DMS79 (cell line): ENCODE measurements at regions not wholly inside any gene's neighbourhood (a gene's known extent, or its start where the extent isn't known, plus 50 kb on each side); places are given as distances from the start of the nearest gene placed in this dataset.

Experiments
- DNase-seq: peaks from one replicate; lab custom pipeline; 2025; lab: John Stamatoyannopoulos, UW

DNA sequence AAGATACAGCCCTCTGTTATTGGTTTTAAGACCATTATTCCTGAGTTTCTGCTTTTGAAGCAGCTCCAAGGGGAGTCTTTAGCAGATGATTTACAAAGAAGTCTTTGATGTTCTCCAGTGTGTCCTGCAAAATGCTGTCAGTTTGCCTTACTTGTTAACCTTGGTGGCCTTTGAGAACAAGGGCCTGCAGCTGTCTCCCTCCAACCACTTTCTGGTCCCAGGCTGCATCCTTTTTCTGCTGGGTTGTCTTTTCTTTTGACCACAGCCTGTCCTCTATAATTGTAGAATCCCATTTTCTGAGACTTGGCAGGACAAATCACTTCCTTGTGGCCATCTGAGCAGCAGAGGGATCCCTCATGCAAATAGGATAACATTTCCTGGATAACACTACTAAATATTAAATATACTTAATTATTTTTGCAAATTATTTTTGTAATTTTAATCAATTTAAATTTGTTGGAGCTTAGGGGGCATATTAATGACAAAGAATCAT lies 281.4 kb downstream of the DMRT2 start:
- DNase-seq = no peak

DNA sequence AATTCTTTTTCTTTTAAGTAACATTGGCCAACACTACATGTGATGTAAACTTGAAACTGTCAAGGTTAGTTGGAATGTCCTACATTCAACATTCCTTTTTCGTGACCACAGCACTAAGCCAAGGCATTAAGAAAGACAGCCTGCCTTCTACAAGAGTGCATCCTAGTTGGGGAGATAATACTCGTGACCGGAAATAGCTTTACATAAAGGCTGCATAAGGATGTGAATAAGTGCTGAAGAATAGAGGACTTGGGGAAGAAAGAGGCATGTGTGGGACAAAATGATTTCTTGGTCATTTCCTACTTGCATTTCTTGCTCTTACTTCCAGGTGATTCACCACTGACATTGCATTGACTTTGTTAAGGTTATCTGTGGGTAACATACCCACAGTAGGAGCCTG lies 282.0 kb downstream of the DMRT2 start:
- no peak for DNase-seq

DNA sequence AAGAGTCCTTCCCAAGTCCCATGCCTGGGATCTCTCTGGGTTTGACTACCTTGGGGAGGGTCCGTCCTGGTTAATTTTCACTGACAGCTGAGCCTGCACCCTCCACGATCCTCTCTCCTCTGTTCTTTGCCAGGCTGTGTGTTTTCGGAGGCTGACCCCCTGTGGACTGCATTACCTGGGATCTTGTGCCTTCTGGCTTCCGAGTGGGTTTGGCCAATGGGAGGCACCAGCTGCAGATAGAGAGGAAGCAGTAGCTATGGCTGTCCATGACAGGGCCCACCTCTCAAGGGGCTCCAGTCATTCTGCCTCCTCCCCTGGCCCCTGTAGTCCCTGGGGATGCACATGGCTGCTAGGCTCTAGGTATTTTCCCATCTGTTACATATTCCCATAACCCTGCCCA lies 285.0 kb downstream of the DMRT2 start:
- DNase-seq = no peak

DNA sequence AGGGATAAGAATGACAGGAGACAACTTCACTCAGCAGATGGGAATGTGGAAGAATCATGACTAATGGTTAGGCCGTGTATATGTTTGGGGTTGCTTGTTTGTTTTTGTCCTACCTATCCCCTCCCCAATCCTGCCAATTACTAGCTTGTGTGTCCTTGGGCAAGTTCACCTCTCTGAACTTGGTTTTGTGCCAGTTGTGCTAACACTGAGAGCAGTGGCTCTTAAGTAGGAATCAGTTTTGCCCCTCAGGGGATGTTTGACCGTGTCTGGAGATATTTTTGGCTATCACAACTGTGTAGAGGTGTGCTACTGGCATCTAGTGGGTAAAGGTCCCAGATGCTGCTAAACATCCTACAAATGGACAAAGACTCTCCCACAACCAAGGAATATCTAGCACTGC lies 287.0 kb downstream of the DMRT2 start:
- no peak for DNase-seq

DNA sequence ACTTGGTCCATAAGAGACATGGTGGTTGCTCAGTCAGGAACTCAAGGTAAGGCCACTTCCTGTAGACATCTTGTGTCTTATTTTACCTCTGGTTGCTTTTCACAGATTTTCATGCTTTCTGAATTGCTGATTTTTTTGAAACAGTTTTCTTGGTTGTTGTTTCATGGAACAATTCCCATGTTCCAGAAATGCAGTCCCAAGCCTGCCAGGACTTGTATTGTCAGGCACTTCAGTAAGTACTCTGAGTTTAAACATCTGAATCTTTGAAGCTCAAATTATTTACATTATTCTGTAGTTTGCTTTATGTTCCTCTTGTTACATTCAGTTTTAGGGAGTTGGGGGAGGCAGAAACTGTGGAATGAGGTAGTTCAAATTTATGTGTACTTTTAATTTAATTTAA lies 290.2 kb downstream of the DMRT2 start:
- DNase-seq = no peak

DNA sequence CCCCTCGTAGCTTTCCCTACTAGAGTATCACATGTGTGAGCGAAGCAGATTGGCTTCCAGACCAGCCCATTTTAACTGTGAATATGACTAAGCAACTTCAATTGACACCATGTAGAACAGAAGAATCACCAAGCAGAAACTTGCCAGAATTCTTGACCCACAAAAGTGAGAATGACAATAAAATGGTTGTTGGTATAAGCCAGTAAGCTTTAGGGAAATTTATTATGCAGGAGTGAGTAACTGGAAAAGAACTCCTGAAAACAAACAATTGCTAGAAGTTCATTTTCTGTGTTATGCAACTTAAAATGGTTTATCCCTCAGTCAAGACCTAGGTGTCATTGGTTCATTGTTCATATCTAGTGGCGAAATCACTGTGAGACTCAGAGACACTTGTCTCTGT lies 303.1 kb downstream of the DMRT2 start:
- DNase-seq = no peak

DNA sequence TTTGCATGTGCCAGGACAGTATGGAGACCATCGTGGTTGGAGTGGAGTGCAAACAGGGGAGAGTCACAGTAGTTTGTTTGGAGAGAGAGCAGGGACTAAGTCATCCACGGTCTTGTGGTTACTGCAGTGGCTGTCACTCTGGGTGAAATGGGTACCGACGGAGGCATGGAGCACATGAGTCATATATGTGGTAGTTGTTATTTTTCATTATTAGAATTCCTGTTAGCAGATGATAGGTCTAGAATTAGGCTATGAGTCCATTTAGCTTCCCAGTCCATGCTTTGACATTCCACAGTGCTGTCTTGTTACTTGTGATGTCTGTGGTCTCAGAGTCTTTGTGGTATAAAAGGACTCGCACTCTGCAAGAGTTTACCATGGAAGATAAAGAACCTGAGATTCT lies 303.9 kb downstream of the DMRT2 start:
- DNase-seq = no peak

DNA sequence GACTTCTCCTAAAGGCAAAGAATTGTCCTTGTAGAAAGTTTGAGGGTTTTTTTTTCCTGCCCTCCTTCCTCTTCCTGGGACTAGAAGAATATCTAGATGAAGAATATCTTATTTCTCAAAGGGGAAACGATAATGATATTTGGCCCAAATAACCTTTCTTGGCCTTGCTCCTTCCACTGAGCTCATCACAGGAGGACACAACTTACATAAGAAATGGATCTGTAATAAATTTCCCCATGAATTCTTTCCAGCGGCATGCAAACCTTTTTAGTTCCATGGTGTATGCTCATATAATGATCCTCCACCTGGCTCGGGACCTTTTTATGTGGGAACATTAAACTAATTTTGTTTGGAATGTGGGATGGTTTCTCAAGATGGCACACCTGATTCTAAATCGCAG lies 304.4 kb downstream of the DMRT2 start:
- DNase-seq = no peak

DNA sequence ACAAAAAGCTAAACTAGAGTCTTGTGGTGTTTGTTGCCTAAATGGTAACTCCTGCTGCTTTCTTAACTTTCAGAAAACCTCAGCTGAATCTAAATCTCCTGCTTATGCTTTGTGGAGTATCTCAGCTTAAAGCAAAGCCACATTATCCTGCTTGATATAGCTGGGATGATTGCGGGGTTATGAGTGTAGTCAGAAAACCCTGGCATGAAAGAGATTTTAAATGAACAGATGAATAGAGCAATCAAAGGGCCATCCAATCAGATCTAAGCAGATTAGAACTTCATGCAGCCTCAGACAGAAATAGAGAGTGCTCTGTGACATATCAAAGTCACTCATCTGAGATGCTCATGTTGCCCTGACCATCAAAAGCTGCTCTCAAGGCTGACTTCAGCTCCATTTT lies 305.5 kb downstream of the DMRT2 start:
- DNase-seq = no peak

DNA sequence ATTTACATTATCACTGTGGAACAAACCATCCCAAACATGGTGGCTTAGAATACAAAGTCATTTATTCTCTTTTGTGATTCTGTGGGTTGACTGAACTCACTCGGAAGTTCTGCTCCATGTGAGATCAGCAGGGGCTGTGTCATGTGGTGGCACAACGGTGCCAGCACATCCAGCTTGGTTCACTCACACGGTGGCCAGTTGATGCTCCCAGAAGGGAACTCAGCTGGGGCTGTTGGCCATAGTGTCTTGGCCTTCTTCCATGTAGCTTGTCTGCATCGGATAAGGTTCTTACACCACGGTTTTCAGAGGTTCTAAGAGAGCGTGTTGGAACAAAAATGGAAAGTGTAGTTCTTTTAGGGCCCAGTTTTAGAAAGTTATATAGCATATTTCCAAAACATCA lies 312.7 kb downstream of the DMRT2 start:
- no peak for DNase-seq

DNA sequence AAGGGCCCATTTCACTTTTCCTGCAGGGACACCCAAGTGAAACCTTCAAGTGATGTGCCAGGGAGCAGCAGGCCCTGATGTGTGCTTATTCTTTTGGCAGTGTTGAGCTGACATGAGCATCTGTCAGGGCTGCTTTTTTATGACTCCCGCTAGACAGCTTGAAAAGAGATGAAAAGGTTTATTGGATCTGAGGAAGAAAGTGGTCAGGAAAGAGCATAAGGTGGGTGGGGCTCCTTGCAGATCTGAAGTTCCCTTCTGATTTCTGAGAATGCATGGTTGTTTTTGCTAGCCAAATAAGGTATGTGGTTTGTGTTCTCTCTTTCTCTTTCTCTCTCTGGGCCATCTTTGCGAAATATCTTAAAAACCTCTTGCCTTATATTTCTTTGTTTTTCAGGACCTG lies 316.1 kb downstream of the DMRT2 start:
- no peak for DNase-seq

DNA sequence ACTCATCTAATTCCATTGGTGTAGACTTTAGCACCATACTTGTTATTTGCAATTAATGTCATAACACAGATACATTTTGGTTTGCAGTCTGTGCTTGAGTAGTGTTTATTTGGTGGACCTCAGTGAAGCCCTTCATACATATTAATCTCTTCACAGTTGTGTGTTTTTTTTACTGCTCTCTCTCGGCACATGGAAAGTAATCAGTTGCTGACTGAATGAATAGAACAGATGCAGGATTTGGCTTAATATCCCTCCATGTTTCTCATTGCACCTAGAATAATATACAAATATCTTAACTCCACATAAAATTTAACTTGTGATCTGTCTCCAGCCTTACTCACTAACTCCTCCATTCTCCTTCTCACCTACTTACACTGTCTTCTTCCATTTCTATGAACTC lies 319.1 kb downstream of the DMRT2 start:
- DNase-seq = no peak

DNA sequence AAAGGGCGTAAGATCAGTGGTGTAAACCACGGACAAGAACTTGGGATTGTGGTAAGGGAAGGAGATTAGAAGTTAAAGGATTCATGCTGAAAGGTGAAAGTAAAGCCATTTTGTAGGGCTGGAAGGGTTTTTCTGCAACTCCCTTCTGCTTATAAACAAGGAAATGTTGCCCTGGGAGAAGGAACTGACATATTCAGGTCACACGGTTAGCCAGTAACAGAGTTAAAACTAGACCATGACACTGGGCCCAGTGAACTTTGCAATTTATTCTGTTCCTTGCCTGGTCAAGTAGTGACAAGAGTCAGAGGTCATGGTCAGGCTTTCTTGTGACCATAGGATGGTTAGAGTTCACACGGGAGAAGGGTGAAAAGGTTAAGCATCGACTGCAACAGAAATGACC lies 323.3 kb downstream of the DMRT2 start:
- DNase-seq = no peak

DNA sequence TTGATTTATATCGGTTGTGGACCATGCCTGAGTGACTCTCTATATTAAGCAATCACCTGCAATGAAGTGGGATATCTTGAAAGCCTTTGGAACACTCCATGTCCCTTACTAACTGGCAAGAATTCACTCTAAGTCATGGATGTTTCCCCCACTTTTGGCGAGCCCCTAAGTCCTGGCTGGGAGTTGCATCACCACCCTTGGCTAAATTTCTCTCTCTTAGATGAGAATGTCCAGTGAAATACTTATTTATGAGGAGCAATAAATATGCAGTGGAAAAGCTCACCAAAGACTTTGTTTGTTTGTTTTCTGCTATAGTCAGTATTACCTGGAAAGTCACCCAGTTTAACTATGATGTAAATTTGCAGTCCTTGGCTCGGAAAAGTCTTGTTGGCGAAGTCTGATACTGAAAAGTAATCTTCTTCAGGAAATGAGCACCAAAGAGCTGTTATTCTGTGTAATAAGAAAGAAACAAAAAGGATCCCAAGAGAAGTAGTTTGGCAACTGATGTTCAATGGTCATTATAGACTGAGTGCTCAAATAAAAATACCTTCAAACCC lies 333.8 kb downstream of the DMRT2 start:
- DNase-seq = no peak

DNA sequence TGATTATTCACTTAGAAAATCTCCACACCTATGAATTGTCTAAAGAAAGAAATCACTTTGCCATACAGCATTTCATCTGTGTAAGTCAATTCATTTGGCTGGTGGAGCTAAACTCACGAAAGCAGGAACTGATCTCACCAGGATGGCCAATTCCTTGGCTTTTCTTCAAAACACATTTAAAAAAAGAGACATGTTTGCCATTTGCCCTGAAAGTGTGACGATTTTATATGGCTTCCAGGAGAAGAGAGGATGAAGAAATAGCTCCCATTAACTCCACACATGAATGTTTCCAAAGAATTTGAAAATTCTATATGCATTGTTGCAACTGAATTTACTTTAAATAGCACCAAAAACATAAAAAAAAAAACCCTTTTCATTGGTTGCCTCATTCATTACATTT lies 334.7 kb downstream of the DMRT2 start:
- DNase-seq = no peak

DNA sequence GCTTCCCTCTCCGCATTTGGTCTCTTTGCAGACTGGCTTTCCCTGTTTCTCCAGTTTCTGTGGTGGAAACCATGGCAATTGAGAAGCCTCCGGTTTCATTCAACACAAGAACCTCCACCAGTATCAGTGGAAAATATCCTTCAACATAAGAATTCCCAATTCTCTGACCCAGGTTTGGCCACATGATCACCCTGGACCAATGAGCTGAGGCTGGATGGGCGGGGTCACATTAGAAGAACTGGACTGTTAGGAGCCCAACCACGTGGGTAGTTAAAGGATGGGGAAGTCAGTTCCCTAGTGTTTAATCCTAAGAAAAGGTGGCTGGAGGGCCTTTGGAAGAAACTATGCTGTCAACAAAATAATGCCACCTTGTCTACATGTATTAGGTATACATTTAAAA lies 336.3 kb downstream of the DMRT2 start:
- no peak for DNase-seq

DNA sequence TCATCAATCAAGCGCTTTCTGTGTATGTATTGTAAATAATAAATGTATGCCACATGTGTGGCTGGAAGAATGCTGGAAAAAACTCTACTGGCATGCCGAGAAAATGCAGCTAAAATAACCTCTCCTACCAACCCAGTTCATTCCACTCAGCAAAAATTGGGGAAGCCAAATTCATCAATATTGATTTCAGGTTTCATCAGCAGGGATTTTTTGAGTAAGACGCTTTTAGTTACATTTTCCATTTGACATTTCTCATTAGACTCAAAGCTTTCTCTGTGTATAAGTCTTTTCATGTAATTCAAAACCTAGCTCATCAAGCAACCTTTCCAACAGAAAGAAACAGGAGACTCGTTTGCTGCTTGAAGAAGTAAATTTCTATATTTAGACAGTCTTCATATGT lies 338.1 kb downstream of the DMRT2 start:
- DNase-seq = no peak

DNA sequence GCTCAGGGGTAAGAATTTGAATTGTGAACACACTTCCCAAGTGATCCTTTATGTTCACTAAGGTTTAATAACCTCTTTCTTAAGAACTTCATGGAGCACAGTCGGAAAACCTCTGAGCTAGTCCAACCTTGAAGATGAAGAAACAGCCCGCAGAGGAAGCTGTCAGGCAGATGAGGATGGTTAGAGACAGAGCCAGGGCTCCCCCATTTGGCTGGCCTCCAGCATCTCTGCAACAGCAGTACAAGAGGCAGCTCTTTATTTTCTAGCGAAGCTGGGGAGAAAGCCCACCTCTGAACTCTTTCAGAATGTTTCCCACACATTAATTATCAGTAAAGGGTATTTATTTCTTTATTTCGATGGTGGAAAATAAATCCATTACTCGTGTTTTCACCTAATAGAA lies 350.8 kb downstream of the DMRT2 start:
- DNase-seq = no peak

DNA sequence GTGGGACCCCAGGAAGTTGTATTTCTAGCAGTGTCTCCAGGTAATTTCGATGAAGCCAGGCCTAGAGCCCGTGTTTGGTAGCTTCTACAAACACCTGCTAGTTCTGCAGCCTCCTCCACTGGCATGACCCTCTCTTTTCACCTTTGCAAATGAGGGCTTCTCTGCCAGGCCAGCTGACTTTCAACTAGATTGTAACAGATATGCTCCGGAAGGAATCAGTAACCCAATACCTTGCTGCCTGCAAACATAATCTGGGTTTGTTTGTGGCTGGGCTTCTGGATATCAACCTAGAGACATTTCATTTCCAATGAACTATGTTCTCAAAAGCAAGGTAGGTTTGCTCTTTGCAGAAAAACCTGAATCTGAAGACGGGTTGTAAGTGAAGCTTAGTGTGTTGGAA lies 354.8 kb downstream of the DMRT2 start:
- no peak for DNase-seq

DNA sequence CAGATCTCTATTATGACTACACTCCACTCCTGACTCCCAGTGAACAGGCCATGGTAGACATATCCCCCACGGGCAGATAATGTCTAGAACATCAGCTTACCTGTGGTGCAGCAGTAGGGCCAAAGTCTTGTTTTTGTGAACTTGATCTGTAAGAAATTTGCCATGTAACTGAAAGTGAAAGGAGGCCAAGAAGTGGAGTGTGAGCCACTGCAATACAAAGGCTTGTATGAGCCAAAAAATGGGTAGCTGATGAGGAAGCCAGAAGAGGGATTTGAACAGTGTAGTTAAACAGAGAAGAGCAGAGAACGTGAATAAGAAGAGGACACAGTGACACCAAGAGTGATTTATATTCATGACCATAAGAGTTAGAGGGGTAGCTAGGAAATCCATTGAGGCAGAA lies 361.7 kb downstream of the DMRT2 start:
- DNase-seq = no peak

DNA sequence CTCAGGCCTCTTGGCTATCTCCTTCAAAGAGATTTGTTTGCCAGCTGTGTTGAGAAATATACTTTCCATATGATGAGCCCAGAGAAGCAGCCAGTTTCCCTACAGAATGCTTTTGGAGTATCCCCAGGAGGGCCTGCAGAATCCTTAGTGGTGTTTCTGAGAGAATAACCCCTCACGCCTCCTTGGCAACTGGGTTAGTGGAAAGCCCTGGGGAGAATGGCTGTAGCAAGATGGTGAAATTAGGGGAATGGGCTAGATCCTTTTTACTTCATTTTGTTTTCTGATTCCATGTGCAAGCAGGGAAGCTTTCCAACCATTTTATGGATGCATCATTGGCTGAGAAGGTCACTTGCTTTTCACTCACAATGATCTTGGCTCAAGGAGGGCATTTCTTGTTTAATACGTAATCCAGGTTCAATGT lies 364.6 kb downstream of the DMRT2 start:
- DNase-seq = no peak

DNA sequence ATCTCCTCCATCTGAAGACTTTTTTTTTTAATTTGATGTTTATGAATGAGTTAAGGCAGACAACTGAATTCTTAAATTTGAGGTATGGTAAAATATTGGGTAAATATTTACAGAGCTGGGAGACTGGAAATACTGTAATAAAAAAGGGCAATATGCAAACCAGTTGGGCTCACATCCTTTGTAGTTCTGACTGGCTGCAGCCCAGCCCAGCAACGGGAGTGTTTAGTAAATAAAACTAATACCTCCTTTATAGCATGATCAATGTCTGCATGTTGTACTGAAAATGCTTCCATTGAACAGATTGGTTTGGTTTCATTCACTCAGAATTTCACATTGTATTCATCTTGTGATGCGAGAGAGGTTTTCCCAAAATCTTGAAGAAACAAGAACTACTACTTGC lies 365.0 kb downstream of the DMRT2 start:
- no peak for DNase-seq

DNA sequence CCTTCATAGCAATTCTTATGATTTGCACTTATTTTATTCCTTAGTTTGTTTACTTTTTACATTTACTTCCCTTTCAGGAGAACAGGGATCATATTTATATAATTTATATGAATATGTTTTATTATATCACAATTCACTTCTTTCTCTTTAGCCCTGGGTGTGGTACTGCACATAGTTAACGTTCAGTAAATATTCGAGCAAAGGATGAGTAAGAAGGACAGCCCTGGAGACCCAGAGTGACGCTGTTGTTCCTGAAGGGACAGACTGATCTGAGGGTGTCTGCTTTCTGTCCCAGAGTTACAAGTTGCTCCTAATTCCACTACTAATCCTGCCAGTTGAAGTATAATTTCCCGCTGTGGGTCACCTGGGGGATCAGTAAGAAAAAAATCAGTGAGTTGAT lies 366.1 kb downstream of the DMRT2 start:
- DNase-seq = no peak

DNA sequence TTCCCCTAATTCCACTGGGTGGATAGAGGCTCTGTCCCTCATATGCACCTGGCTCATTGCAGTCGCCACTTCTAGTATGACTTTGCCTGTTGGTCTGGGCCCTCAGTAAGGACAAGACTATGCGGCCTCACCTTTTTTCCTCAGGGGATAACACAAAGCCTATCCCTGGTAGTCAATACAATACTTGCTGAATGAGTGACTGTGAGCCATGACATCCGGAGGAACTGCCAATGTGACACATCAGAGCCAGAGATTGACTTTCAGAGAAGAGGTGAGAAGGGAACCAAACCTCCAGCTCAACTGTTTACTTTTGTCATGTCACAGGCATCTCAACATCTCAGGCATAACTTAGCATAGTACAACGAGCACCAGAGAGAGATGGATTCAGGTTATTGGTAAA lies 371.3 kb downstream of the DMRT2 start:
- no peak for DNase-seq

DNA sequence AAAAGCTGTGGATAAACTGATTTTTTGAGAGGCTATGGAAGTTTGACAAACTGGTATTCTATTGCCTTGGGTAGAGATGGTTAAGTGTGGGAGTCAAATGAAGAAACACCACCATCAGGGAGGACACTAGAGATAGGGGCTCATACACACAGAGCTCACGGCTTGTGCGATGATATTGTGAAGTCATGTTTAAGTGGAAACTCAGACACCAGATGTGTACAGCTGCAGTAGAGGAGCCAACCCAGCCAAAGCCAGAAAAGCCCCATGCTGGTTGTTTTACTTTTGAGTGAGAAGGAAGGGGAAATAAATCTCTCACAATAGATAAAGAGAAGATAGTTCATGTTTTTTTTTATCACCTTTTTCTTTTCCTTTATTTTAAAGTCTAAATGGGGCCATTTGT lies 377.7 kb downstream of the DMRT2 start:
- no peak for DNase-seq
